ENCODE measurements at regions not wholly inside any gene's neighbourhood (a gene's known extent, or its start where the extent isn't known, plus 50 kb on each side); places are given as distances from the start of the nearest gene placed in this dataset.

GRCh38 chr7:94748376-94748775 is 92.4 kb upstream of the SGCE start:
- POLR2A ChIA-PET, result no interaction called here
- Histone ChIP-seq H3K27ac (ENCODE audit: low read depth, low read length) (no peak overlapping the region), H3K36me3 (ENCODE audit: control insufficient read depth in 1 of 2, insufficient read depth in 2 of 2, low read length in 2 of 2) (no peaks in the 10 kb centered on the region), H3K79me2 (ENCODE audit: insufficient read depth, low read length) (no peaks in the 10 kb centered on the region), H3K9me3 (ENCODE audit: control insufficient read depth in 1 of 2, insufficient read depth in 1 of 2, low read depth in 1 of 2, low read length in 2 of 2) (no peaks in the 10 kb centered on the region), H3K4me3 (replicated peaks in 1 of 2; ENCODE audit: low read depth in 1 of 2, low read length in 2 of 2) (no peak overlapping the region), H3K27me3 (ENCODE audit: insufficient read depth, low read length) (no peaks in the 10 kb centered on the region), H2AFZ (ENCODE audit: low read depth, low read length, poor library complexity, severe bottlenecking) (no peak overlapping the region), H4K20me1 (ENCODE audit: insufficient read depth) (no peaks in the 10 kb centered on the region), H3K9ac (ENCODE audit: low read length) (no peak overlapping the region), H3K9me2 (ENCODE audit: insufficient read depth) (no peaks in the 10 kb centered on the region), H3K4me2 (ENCODE audit: low read length) (no peak overlapping the region), H3K4me1 (ENCODE audit: control insufficient read depth in 1 of 2, insufficient read depth in 2 of 2, low read length in 2 of 2) (no peaks in the 10 kb centered on the region)
- BruUV-seq (replicated peaks), result no TSS peak
- CTCF ChIA-PET, result no interaction called here
- ATAC-seq (no peak), DNase-seq (ENCODE audit: low read depth, low spot score) (no peak)
- intact Hi-C loops (cut with micrococcal nuclease), result no loop called here
- no peak for TF ChIP-seq EZH2phosphoT487 (IDR thresholded peaks at IDR 0.05; ENCODE audit: borderline replicate concordance)
- no peak for TF ChIP-seq CEBPB (IDR thresholded peaks at IDR 0.05; ENCODE audit: low read depth)
- no peak for TF ChIP-seq RAD21 (IDR thresholded peaks at IDR 0.05; ENCODE audit: low read depth)
- RAD21 ChIA-PET (ENCODE audit: low non-redundant PET in 1 of 2, low total read pairs in 2 of 2, uncharacterized antibody in 2 of 2, unreplicated experiment in 2 of 2), result no interaction called here

- Histone ChIP-seq H3K36me3 (ENCODE audit: control insufficient read depth in 1 of 2, insufficient read depth in 2 of 2, low read length in 2 of 2) (no peaks in the 10 kb centered on the region), H3K79me2 (ENCODE audit: insufficient read depth, low read length) (no peaks in the 10 kb centered on the region), H3K4me1 (ENCODE audit: control insufficient read depth in 1 of 2, insufficient read depth in 2 of 2, low read length in 2 of 2) (no peaks in the 10 kb centered on the region), H3K27ac (ENCODE audit: low read depth, low read length) (no peak overlapping the region), H2AFZ (ENCODE audit: low read depth, low read length, poor library complexity, severe bottlenecking) (no peak overlapping the region), H3K27me3 (ENCODE audit: insufficient read depth, low read length) (no peaks in the 10 kb centered on the region), H3K4me3 (replicated peaks in 1 of 2; ENCODE audit: low read depth in 1 of 2, low read length in 2 of 2) (no peak overlapping the region), H3K9me3 (ENCODE audit: control insufficient read depth in 1 of 2, insufficient read depth in 1 of 2, low read depth in 1 of 2, low read length in 2 of 2) (no peaks in the 10 kb centered on the region), H3K9me2 (ENCODE audit: insufficient read depth) (no peaks in the 10 kb centered on the region), H3K9ac (ENCODE audit: low read length) (no peak overlapping the region), H4K20me1 (ENCODE audit: insufficient read depth) (no peaks in the 10 kb centered on the region), H3K4me2 (ENCODE audit: low read length) (no peak overlapping the region)
- no peak for TF ChIP-seq SP1 (IDR thresholded peaks at IDR 0.05; ENCODE audit: low read depth)
- TF ChIP-seq YY1 (IDR thresholded peaks at IDR 0.05; ENCODE audit: extremely low read depth, insufficient replicate concordance, low read depth, low read length), result no peak
- no peak for TF ChIP-seq SIN3A (IDR thresholded peaks at IDR 0.05; ENCODE audit: low read depth)
- TF ChIP-seq EZH2phosphoT487 (IDR thresholded peaks at IDR 0.05; ENCODE audit: borderline replicate concordance), result no peak
- no peak for TF ChIP-seq MAX (IDR thresholded peaks at IDR 0.05)
- no peak for TF ChIP-seq ELF1 (IDR thresholded peaks at IDR 0.05; ENCODE audit: borderline replicate concordance, low read depth)
- ATAC-seq (no peak), DNase-seq (ENCODE audit: low read depth, low spot score) (no peak)
- intact Hi-C loops (cut with micrococcal nuclease), result no loop called here
- ChIA-PET RAD21 (ENCODE audit: low non-redundant PET in 1 of 2, low total read pairs in 2 of 2, uncharacterized antibody in 2 of 2, unreplicated experiment in 2 of 2) (no interaction called here), CTCF (no interaction called here), POLR2A (no interaction called here)
- no TSS peak for BruUV-seq (replicated peaks)
Observed at GRCh38 chr7:94760446-94761100, 104.6 kb upstream of the SGCE start.

Data from HCT116 (cell line).